K562 (cell line): ENCODE measurements at regions not wholly inside any gene's neighbourhood (a gene's known extent, or its start where the extent isn't known, plus 50 kb on each side); places are given as distances from the start of the nearest gene placed in this dataset.

ENCODE experiments used
- C11orf30 ChIP-seq: fragments of 450-650 bp; IDR thresholded peaks from 2 replicates; pipeline ENCODE4 v1.6.1; 2016; ENCODE audit warnings: low read depth, mild to moderate bottlenecking
- CBFA2T2 ChIP-seq: fragments of 450-650 bp; conservative IDR thresholded peaks from 2 replicates; pipeline ENCODE4 v1.6.1; 2017; ENCODE audit warnings: mild to moderate bottlenecking
- FOXK1 ChIP-seq: sonication (generic); formaldehyde crosslinking; IDR thresholded peaks from 2 replicates; pipeline ENCODE4 v1.8.0; 2022; ENCODE audit warnings: missing genetic modification reagents, mild to moderate bottlenecking, borderline replicate concordance
- KDM1A ChIP-seq, 2 experiments: fragments of 450-650 bp; IDR thresholded peaks; 2 replicates each; pipeline ENCODE4 v1.6.1; 2016; ENCODE audit warnings: mild to moderate bottlenecking in 2 of 2
- MAFF ChIP-seq: IDR thresholded peaks from 2 replicates; pipeline ENCODE4 v1.6.1; 2012; ENCODE audit warnings: low read length, improper control_type of control experiment
- RBM17 ChIP-seq: fragments of 200-400 bp; formaldehyde crosslinking; IDR thresholded peaks from 2 replicates; pipeline ENCODE4 v1.6.1; 2017; ENCODE audit warnings: low read depth, mild to moderate bottlenecking, low read length, borderline replicate concordance
- SIRT6 ChIP-seq: IDR thresholded peaks from one replicate; pipeline ENCODE4 v1.6.1; 2012; ENCODE audit warnings: low read depth, mild to moderate bottlenecking, control low read depth, inconsistent platforms, low read length, moderate library complexity
- ZNF143 ChIP-seq: sonication (generic); formaldehyde crosslinking; IDR thresholded peaks from 2 replicates; pipeline ENCODE4 v1.9.0; 2022; ENCODE audit warnings: mild to moderate bottlenecking, missing genetic modification reagents
- ZNF318 ChIP-seq, 2 experiments: fragments of 450-650 bp; IDR thresholded peaks; 2 replicates each; pipeline ENCODE4 v1.6.1; 2016; ENCODE audit warnings: mild to moderate bottlenecking in 2 of 2, borderline replicate concordance in 1 of 2, low read depth in 1 of 2, moderate library complexity in 1 of 2
- ZNF395 ChIP-seq: fragments of 200-800 bp; sonication (Bioruptor generic); IDR thresholded peaks from 2 replicates; pipeline ENCODE4 v1.6.1; 2017; ENCODE audit warnings: missing genetic modification characterization, missing compliant biosample characterization
- TF ChIP-seq, protein P1 (sequence below), 2 experiments: fragments of 150-350 bp in 1 of 2; IDR thresholded peaks; 2 replicates each; pipeline ENCODE4 v1.6.1; 2012 to 2016; ENCODE audit warnings: low read depth in 2 of 2, low read length in 2 of 2, mild to moderate bottlenecking in 1 of 2, moderate library complexity in 1 of 2
- TF ChIP-seq, protein P2 (sequence below): sonication (generic); formaldehyde crosslinking; IDR thresholded peaks from 2 replicates; pipeline ENCODE4 v1.8.1; 2023; ENCODE audit warnings: mild to moderate bottlenecking, missing genetic modification reagents

- TF ChIP-seq ZNF318 (IDR thresholded peaks at IDR 0.05; ENCODE audit: borderline replicate concordance in 1 of 2, low read depth in 1 of 2) (no peak), SIRT6 (no peak), ZNF143 (no peak), C11orf30 (peak; percentile 82), KDM1A (IDR thresholded peaks at IDR 0.05) (no peak), CBFA2T2 (no peak), MAFF (peak; percentile 67), ZNF395 (CRISPR knock-in tag) (no peak), FOXK1 (no peak), RBM17 (no peak)
- TF ChIP-seq, protein P1, sequence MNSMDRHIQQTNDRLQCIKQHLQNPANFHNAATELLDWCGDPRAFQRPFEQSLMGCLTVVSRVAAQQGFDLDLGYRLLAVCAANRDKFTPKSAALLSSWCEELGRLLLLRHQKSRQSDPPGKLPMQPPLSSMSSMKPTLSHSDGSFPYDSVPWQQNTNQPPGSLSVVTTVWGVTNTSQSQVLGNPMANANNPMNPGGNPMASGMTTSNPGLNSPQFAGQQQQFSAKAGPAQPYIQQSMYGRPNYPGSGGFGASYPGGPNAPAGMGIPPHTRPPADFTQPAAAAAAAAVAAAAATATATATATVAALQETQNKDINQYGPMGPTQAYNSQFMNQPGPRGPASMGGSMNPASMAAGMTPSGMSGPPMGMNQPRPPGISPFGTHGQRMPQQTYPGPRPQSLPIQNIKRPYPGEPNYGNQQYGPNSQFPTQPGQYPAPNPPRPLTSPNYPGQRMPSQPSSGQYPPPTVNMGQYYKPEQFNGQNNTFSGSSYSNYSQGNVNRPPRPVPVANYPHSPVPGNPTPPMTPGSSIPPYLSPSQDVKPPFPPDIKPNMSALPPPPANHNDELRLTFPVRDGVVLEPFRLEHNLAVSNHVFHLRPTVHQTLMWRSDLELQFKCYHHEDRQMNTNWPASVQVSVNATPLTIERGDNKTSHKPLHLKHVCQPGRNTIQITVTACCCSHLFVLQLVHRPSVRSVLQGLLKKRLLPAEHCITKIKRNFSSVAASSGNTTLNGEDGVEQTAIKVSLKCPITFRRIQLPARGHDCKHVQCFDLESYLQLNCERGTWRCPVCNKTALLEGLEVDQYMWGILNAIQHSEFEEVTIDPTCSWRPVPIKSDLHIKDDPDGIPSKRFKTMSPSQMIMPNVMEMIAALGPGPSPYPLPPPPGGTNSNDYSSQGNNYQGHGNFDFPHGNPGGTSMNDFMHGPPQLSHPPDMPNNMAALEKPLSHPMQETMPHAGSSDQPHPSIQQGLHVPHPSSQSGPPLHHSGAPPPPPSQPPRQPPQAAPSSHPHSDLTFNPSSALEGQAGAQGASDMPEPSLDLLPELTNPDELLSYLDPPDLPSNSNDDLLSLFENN (IDR thresholded peaks at IDR 0.05; ENCODE audit: low read depth in 2 of 2, low read length in 2 of 2), result no peak
- TF ChIP-seq, protein P2, sequence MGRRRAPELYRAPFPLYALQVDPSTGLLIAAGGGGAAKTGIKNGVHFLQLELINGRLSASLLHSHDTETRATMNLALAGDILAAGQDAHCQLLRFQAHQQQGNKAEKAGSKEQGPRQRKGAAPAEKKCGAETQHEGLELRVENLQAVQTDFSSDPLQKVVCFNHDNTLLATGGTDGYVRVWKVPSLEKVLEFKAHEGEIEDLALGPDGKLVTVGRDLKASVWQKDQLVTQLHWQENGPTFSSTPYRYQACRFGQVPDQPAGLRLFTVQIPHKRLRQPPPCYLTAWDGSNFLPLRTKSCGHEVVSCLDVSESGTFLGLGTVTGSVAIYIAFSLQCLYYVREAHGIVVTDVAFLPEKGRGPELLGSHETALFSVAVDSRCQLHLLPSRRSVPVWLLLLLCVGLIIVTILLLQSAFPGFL (CRISPR knock-in tag), result no peak
These were observed 159.3 kb upstream of the DAPK1 start (continued) for GRCh38 chr9:87338088-87338989.
